NCI-H1048 (cell line): ENCODE measurements at regions not wholly inside any gene's neighbourhood (a gene's known extent, or its start where the extent isn't known, plus 50 kb on each side); places are given as distances from the start of the nearest gene placed in this dataset.
"Not testable (repeated sequence)": the region's sequence is repeated elsewhere in the genome, so short reads cannot be mapped to it uniquely, and the experiment has no call there.

Experiments
- DNase-seq: peaks from one replicate; lab custom pipeline; 2025; lab: John Stamatoyannopoulos, UW

DNA sequence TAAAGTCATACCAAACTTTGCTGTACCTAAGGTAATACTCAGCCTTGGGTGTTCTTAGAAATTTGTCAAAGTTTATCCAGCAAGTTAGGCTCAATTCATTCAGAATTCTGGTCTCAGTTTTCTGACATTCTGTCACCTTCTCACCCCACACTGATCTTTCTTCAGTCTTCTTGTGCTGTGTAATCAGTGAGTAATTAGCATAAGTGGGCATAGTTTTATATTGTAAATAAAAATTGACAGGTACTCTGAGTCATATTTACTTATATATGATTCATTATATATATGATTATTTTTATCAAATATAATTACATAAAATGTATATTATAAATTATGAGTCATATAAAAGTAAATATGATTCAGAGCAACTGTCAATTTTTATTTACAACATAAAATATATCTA lies 170.9 kb upstream of the MAGI2 start:
- DNase-seq: no peak

- no peak for DNase-seq
Measured at GRCh38 chr7:79622781-79623180, 169.3 kb upstream of the MAGI2 start.

- DNase-seq: no peak
Measured at GRCh38 chr7:79620291-79620690, 166.8 kb upstream of the MAGI2 start.

DNA sequence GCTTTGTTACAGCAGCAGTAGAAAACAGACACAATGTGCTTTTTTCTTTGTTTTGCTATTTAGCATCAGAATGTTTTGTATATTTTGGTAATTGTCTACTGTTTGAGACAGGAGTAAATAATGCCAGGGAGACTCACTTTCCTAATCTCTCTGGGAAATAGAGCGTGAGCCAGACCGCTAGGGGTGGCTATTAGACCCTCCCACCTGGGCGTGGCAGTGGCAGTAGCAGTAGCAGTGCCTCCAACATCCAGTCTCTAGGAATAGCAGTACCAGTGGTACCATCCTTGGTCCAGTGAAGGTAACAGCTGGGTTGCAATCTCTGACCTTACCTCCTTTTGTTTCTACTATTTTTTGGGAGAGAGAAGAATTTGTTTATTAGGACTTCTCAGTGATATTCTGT lies 165.7 kb upstream of the MAGI2 start:
- DNase-seq: no peak

GRCh38 chr7:79615871-79616640 lies 162.6 kb upstream of the MAGI2 start:
- no peak for DNase-seq

- DNase-seq: no peak
Measured at GRCh38 chr7:79615466-79615865, 162.0 kb upstream of the MAGI2 start.

DNA sequence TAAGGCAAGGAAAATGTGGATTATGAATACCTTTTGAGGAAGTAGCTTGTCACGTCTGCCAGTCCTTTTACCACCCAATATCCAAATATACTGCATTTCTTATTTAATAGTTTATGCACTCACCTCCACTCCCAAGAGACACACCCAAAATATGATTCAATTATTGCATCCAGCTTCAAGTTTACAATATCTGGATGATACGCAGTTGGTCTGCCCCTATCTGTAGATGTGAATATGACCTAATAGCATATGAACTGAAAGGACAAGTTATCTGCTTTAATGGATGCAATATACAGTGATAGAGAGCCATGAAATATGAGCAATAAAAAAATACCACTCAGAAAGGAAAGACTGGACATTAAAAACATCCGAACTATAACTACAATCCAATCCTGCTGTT lies 159.4 kb upstream of the MAGI2 start:
- no peak for DNase-seq

DNA sequence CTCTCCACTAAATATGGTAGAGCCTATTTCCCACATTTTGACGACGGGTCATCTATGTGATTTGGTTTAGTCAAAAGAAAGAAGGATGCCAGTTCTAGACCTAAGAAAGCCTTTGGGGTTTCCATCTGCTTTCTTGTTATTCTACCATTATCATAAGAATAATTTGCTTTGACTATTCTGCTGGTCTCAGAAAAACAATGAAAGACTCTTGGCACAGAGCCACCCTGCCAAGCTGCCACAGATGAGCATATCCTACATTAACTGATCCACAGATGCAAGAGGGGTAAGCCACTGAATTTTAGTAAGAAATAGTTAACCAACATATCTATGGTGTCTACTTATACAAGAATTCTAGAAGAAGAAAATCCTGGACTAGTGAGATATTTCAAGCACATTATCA lies 158.6 kb upstream of the MAGI2 start:
- no peak for DNase-seq

- no peak for DNase-seq
Measured at GRCh38 chr7:79610748-79611304, 157.4 kb upstream of the MAGI2 start.

- DNase-seq: no peak
Measured at GRCh38 chr7:79610313-79610712, 156.8 kb upstream of the MAGI2 start.

- DNase-seq: no peak
Measured at GRCh38 chr7:79608005-79608404, 154.5 kb upstream of the MAGI2 start.

DNA sequence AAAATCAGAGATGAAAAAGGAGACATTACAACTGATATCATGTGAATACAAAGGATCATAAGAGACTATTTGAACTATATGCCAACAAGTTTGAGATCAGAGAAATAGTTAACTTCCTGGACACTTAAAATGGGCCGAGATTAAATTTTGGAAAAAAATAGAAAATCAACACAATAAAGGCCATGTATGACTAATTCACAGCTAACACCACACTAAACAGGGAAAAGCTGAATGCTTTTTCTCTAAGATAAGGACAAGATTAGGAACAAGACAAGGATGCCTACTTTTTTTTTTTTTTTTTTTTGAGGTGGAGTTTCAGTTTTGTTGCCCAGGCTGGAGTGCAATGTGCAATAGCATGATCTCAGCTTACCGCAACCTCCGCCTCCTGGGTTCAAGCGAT lies 151.4 kb upstream of the MAGI2 start:
- DNase-seq: no peak

- no peak for DNase-seq
Measured at GRCh38 chr7:79598351-79598750, 144.9 kb upstream of the MAGI2 start.

GRCh38 chr7:79594671-79595070 lies 141.2 kb upstream of the MAGI2 start:
- not testable (repeated sequence) for DNase-seq

GRCh38 chr7:79593866-79594301 lies 140.4 kb upstream of the MAGI2 start:
- DNase-seq: no peak

DNA sequence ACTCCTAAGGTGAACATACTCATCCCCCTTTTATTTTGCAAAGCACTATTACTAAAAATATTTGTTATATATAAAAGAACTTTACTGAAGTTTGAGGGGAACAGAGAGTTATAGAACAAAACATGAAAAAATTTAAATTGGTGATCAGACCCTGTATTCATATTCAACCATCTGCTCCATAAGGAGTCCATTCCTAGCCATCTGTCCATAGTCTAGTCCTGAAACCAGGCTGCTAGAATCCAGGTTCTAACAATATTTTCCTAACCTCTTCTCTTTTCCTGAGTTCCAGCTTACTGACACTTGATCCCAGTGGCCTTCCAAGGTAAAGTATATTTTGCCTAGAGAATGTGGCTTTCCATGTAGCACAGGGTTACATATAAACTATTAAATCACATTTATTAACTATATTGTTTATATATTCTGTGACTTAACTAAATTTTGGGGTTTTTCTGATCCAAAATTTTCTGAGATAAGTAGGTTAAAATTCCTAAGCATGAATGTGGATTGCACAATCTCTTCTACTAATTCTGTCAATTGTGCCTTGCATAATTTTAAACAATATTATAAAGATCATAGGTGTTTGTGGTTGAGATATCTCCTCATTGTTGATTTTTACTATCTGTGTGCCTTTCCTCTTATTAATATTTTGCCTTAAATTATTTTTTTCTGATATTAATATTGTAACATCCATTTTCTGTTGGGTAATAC lies 137.6 kb upstream of the MAGI2 start:
- no peak for DNase-seq

DNA sequence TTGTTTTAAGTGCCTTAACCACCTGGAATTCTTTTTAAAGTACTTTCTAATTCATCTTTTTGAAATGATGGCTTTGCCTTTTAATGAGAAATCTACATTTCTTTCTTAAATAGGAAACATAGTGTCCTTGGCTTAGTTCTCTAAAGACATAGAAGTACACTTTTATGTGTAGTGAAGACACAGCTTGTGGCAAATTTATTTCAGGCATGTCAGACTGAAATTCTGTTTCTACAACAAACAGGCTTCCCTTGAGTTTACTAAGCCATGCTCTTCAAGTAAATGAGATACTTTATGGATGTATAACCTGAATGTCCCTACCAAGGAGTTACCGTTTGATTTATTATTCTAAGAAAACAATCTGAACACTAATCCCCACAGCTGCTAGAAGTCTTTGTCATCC lies 136.9 kb upstream of the MAGI2 start:
- no peak for DNase-seq

DNA sequence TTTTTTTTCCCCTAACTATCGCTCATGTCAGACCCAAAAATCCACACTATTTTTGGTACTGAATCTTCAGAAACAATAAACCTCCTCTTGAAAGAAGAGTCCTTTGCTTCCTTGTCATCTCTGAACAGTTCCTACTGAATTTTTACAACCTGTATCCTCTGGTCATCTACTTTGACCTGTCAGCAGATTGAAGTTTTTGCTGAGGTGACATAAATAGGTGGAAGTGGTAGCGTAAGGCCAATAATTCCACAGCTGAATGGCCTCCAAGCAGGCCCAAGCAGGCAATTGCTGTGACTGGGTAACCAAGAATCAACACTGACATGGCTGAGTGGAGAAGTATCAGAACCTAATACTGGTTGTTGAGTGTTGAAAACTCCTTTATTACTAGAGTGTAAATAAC lies 117.4 kb upstream of the MAGI2 start:
- no peak for DNase-seq

- no peak for DNase-seq
Measured at GRCh38 chr7:79563821-79564522, 110.5 kb upstream of the MAGI2 start.

DNA sequence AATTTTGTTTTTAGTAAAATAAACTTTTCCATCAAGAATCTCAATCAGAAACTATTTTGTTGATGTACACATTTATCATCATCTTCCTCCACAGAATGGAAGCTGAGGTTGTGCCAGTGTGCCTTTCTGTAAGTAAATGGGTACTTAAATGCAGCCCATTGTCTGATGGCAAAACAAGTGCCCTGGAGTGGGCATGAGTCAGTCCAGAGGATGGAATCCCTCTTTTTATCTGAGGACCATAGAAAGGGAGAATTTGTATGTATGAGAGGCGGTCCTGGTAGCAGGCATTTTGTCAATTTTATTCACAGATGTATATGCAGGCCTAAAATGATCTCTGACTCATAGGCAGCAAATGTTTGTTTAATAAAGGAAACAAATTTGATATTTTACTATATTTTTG lies 102.1 kb upstream of the MAGI2 start:
- no peak for DNase-seq

DNA sequence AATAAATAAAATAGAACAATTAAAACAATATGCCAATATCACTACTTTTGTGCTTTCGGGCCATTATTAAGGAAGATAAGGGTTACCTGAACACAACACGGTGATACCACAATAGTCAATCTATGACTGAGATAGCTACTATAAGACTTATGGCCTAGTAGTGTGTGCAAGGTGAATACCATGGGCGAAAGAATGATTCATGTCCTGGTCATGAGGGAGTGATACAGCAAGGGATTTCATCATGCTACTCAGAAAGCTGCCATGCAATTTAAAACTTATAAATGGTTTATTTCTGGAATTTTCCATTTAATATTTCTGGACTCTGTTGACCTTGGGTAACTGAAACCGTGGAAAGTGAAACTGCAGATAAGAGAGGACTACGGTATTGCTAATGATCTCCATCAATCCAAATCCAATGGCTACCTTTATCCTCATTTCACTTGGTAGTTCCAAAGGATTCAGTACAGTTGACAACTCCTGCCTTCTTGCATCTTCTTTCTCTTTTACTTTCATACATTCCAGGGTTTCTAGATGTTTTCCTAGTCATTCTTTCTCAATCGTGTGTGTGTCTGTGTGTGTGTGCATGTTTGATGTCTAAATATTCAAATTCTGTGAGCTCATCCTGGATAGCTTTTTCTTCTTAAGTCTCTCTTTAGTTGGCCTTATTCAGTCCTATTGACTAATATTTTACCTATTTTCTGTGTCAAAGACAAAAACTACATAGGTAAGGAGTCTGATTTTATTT lies 100.5 kb upstream of the MAGI2 start:
- DNase-seq: no peak

GRCh38 chr7:79552463-79552862 lies 99.0 kb upstream of the MAGI2 start:
- no peak for DNase-seq
